GM12801 (cell line): ENCODE measurements at regions not wholly inside any gene's neighbourhood (a gene's known extent, or its start where the extent isn't known, plus 50 kb on each side); places are given as distances from the start of the nearest gene placed in this dataset.

ENCODE experiments used
- CTCF ChIP-seq: IDR thresholded peaks from one replicate; pipeline ENCODE4 v1.5.1; 2011; ENCODE audit warnings: control low read depth; ENCODE audit not compliant: insufficient read length; ENCODE audit errors: extremely low read depth

- TF ChIP-seq CTCF, result no peak
These were observed 713.7 kb downstream of the ADCYAP1 start for GRCh38 chr18:1618364-1618763.

- no peak for TF ChIP-seq CTCF
These were observed 714.8 kb downstream of the ADCYAP1 start for GRCh38 chr18:1619507-1619906.

- no peak for TF ChIP-seq CTCF
These were observed 719.9 kb downstream of the ADCYAP1 start for GRCh38 chr18:1624612-1625011.

- TF ChIP-seq CTCF, result no peak
These were observed 722.8 kb downstream of the ADCYAP1 start for GRCh38 chr18:1627494-1627893.

- no peak for TF ChIP-seq CTCF
These were observed 744.0 kb downstream of the ADCYAP1 start for GRCh38 chr18:1648712-1649111.

- TF ChIP-seq CTCF, result no peak
These were observed 747.3 kb downstream of the ADCYAP1 start for GRCh38 chr18:1652018-1652417.

GRCh38 chr18:1653873-1654272 is 749.2 kb downstream of the ADCYAP1 start:
- TF ChIP-seq CTCF, result no peak

- no peak for TF ChIP-seq CTCF
These were observed 753.2 kb downstream of the ADCYAP1 start for GRCh38 chr18:1657876-1658275.
